HepG2 (cell line): ENCODE measurements at regions not wholly inside any gene's neighbourhood (a gene's known extent, or its start where the extent isn't known, plus 50 kb on each side); places are given as distances from the start of the nearest gene placed in this dataset.

Experiments
- CEBPB ChIP-seq: IDR thresholded peaks from 2 replicates; pipeline ENCODE4 v1.6.1; 2011; ENCODE audit warnings: low read depth, low read length, improper control_type of control experiment, borderline replicate concordance
- IKZF4 ChIP-seq: sonication (generic); formaldehyde crosslinking; IDR thresholded peaks from 2 replicates; pipeline ENCODE4 v1.5.1; 2020; ENCODE audit warnings: borderline replicate concordance, mild to moderate bottlenecking, low read depth, missing genetic modification reagents; ENCODE audit errors: not compliant biosample characterization
- SOX13 ChIP-seq, 3 experiments: fragments of 450-650 bp in 1 of 3; sonication (generic) in 1 of 3; formaldehyde crosslinking in 1 of 3; IDR thresholded peaks in 2 of 3; conservative IDR thresholded peaks in 1 of 3; 2 replicates each; pipeline versions ENCODE4 v1.5.0 to v1.6.1; 2016 to 2020; ENCODE audit warnings: antibody characterized with exemption in 1 of 3, mild to moderate bottlenecking in 1 of 3, missing compliant biosample characterization in 1 of 3, missing genetic modification reagents in 1 of 3, moderate library complexity in 1 of 3
- THAP11 ChIP-seq: IDR thresholded peaks from 2 replicates; pipeline ENCODE4 v1.6.1; 2016; ENCODE audit warnings: missing biosample characterization, missing genetic modification reagents
- ZNF441 ChIP-seq: sonication (generic); formaldehyde crosslinking; IDR thresholded peaks from 2 replicates; pipeline ENCODE4 v1.7.0; 2021; ENCODE audit warnings: missing genetic modification reagents, borderline replicate concordance
- TF ChIP-seq, protein P1 (sequence below): sonication (generic); formaldehyde crosslinking; conservative IDR thresholded peaks from 2 replicates; pipeline ENCODE4 v1.4.0; 2020; ENCODE audit warnings: mild to moderate bottlenecking, missing genetic modification reagents, moderate library complexity
- TF ChIP-seq, protein P2 (sequence below): sonication (generic); formaldehyde crosslinking; IDR thresholded peaks from 2 replicates; pipeline ENCODE4 v1.4.0; 2020; ENCODE audit warnings: missing genetic modification reagents

DNA sequence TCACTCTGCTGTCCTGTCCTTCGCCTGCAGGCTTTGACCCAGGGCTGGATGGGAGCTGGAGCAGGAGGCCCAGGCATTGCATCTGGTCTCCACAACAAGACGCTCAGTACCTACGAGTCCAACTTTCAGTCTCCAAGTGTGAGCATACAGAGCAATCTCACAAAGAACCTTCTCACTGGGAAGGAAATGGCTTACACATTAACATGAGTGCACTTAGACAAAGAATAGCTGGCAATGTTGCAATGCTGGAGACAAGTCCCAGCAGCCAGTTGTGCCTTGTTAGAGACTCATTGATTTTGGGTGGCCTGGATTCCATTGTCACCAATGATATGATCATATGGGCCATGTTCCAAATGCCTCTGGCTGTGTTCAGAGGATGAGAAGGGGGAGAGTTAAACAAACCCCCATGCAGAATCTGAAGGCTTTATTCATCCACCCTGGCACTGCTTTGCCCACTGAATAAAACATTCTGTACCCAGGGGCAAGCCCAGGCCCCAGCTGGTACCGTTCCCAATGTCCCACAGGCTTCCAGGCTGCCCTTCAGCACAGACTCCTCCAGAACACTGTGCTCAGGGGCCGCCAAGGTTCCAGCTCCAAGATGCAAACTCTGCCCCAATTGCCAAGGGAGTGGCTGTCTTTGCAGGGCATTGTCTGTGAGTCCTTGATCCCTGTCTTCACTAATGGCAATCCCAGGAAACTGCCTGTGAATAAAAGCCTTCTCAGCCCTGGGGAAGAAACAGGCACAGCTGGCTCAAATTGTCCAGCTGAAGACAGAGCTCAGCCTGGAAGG, 185.5 kb downstream of the HSD17B3 start (continued):
- TF ChIP-seq, protein P1, sequence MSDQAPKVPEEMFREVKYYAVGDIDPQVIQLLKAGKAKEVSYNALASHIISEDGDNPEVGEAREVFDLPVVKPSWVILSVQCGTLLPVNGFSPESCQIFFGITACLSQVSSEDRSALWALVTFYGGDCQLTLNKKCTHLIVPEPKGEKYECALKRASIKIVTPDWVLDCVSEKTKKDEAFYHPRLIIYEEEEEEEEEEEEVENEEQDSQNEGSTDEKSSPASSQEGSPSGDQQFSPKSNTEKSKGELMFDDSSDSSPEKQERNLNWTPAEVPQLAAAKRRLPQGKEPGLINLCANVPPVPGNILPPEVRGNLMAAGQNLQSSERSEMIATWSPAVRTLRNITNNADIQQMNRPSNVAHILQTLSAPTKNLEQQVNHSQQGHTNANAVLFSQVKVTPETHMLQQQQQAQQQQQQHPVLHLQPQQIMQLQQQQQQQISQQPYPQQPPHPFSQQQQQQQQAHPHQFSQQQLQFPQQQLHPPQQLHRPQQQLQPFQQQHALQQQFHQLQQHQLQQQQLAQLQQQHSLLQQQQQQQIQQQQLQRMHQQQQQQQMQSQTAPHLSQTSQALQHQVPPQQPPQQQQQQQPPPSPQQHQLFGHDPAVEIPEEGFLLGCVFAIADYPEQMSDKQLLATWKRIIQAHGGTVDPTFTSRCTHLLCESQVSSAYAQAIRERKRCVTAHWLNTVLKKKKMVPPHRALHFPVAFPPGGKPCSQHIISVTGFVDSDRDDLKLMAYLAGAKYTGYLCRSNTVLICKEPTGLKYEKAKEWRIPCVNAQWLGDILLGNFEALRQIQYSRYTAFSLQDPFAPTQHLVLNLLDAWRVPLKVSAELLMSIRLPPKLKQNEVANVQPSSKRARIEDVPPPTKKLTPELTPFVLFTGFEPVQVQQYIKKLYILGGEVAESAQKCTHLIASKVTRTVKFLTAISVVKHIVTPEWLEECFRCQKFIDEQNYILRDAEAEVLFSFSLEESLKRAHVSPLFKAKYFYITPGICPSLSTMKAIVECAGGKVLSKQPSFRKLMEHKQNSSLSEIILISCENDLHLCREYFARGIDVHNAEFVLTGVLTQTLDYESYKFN (CRISPR knock-in tag) = peak; percentile 49
- TF ChIP-seq ZNF441 (CRISPR knock-in tag) (no peak), THAP11 (no peak), IKZF4 (CRISPR knock-in tag) (no peak), SOX13 (IDR thresholded peaks at IDR 0.05) (peak; percentile 78), SOX13 (CRISPR knock-in tag; conservative IDR thresholded peaks at IDR 0.05 in 1 of 2, IDR thresholded peaks at IDR 0.05 in 1 of 2) (peak in 1 of 2 experiments; percentile 95; a peak in 2 of 4 replicates), CEBPB (peak; percentile 86)
- TF ChIP-seq, protein P2, sequence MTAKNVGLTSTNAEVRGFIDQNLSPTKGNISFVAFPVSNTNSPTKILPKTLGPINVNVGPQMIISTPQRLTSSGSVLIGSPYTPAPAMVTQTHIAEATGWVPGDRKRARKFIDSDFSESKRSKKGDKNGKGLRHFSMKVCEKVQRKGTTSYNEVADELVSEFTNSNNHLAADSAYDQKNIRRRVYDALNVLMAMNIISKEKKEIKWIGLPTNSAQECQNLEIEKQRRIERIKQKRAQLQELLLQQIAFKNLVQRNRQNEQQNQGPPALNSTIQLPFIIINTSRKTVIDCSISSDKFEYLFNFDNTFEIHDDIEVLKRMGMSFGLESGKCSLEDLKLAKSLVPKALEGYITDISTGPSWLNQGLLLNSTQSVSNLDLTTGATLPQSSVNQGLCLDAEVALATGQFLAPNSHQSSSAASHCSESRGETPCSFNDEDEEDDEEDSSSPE (CRISPR knock-in tag) = no peak
